ENCODE measurements at regions not wholly inside any gene's neighbourhood (a gene's known extent, or its start where the extent isn't known, plus 50 kb on each side); places are given as distances from the start of the nearest gene placed in this dataset.

DNA sequence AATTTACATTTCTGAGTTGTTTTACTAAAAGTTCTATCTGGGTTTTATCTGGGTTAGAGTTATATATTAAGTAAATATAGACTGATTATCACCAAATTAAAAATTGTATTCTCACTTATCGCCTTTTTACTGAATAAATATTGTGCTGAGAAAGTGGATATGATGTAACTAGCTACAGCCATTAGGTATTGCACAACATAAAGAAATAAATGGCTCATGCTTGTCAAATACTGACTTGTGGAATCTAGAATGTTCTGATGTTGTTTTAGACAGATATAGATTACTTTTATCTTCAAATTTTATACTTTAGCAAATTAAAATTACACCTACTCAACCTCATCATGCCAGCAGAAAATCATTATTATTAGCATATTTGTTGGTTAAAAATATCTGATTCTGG is 1277.1 kb upstream of the MIR17HG start:
- H3K27ac ChIP-seq (ENCODE audit: low read depth, low read length) = no peak overlapping the region
- no peaks in the 10 kb centered on the region for H3K4me1 ChIP-seq (ENCODE audit: control insufficient read depth in 1 of 2, insufficient read depth in 2 of 2, low read length in 2 of 2)
- H3K9ac ChIP-seq (ENCODE audit: low read depth in 1 of 2, low read length in 2 of 2) = no peak overlapping the region
- no peaks in the 10 kb centered on the region for H3K9me3 ChIP-seq (ENCODE audit: control insufficient read depth in 1 of 2, low read length in 2 of 2)
- H3K36me3 ChIP-seq (ENCODE audit: control insufficient read depth in 1 of 2, insufficient read depth in 2 of 2, low read length in 2 of 2) = no peaks in the 10 kb centered on the region
- H3K4me3 ChIP-seq (ENCODE audit: low read depth in 1 of 2, low read length in 2 of 2) = no peak overlapping the region
- no peaks in the 10 kb centered on the region for H3K27me3 ChIP-seq (ENCODE audit: control insufficient read depth in 1 of 2, insufficient read depth in 2 of 2, low read length in 2 of 2)

DNA sequence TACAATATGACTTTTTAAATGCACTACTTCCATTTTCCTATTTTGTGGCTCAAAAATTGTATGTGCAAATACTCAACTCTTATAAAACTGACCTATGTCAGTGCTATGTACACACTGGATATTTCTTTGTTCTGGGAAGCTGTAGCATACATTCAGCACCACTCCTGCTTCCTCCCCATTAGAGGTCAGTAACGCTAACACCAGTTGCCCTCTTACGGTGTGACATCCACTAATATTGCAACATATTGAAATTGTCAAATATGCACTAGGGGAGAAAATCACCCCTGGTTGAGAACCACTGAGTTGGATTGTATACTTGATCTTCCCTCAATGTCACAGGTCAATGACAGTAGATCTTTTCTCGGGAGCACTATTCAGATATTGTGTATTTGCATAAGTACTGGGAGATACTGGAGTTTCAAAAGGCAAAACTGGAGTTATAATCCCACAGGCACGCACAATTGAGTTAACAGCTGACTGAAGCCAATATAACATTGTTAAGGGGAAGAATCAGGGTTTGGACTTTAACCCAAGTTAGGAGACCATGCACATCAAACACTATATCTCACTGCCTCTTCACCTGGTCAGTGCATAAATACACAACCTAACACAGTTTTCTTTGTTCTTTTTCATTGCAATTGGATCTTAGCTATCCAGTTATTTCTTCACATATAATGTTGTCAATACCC is 1276.5 kb upstream of the MIR17HG start:
- H3K27ac ChIP-seq (ENCODE audit: low read depth, low read length) = no peak overlapping the region

DNA sequence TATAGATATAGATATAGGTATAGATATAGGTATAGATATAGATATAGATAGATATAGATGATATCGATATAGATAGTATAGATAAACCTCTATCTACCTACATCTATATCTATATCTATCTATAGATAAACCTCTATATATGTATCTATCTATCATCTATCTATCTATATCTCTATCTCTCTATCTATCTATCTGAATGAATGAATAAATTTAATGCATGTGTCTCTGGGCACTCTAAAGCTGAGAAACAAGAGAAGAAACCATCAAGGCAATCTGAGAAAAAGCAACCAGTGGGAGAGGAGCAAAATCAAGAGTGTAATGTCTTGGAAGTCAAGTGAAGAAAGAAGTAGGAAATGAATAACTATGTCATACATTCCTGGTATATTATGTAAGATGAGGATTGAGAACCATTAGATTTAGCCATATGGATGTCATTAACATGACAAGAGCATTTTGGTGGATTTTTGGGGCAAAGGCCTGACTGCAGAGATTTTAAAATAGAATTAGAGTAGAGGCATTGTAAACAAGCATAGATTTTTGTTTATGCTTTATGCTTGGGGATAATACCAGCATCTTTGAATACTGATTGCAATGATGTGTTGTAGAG is 1262.7 kb upstream of the MIR17HG start:
- Histone ChIP-seq H3K27ac (ENCODE audit: low read depth, low read length) (no peak overlapping the region), H3K4me1 (ENCODE audit: control insufficient read depth in 1 of 2, insufficient read depth in 2 of 2, low read length in 2 of 2) (no peaks in the 10 kb centered on the region), H3K9me3 (ENCODE audit: control insufficient read depth in 1 of 2, low read length in 2 of 2) (no peaks in the 10 kb centered on the region), H3K9ac (ENCODE audit: low read depth in 1 of 2, low read length in 2 of 2) (no peak overlapping the region), H3K27me3 (ENCODE audit: control insufficient read depth in 1 of 2, insufficient read depth in 2 of 2, low read length in 2 of 2) (no peaks in the 10 kb centered on the region), H3K36me3 (ENCODE audit: control insufficient read depth in 1 of 2, insufficient read depth in 2 of 2, low read length in 2 of 2) (no peaks in the 10 kb centered on the region), H3K4me3 (ENCODE audit: low read depth in 1 of 2, low read length in 2 of 2) (no peak overlapping the region)

More for the DNA sequence above, 1276.5 kb upstream of the MIR17HG start:
- no peak overlapping the region for H3K9ac ChIP-seq (ENCODE audit: low read depth in 1 of 2, low read length in 2 of 2)
- no peaks in the 10 kb centered on the region for H3K27me3 ChIP-seq (ENCODE audit: control insufficient read depth in 1 of 2, insufficient read depth in 2 of 2, low read length in 2 of 2)
- H3K36me3 ChIP-seq (ENCODE audit: control insufficient read depth in 1 of 2, insufficient read depth in 2 of 2, low read length in 2 of 2) = no peaks in the 10 kb centered on the region
- no peaks in the 10 kb centered on the region for H3K4me1 ChIP-seq (ENCODE audit: control insufficient read depth in 1 of 2, insufficient read depth in 2 of 2, low read length in 2 of 2)
- no peak overlapping the region for H3K4me3 ChIP-seq (ENCODE audit: low read depth in 1 of 2, low read length in 2 of 2)
- H3K9me3 ChIP-seq (ENCODE audit: control insufficient read depth in 1 of 2, low read length in 2 of 2) = no peaks in the 10 kb centered on the region

DNA sequence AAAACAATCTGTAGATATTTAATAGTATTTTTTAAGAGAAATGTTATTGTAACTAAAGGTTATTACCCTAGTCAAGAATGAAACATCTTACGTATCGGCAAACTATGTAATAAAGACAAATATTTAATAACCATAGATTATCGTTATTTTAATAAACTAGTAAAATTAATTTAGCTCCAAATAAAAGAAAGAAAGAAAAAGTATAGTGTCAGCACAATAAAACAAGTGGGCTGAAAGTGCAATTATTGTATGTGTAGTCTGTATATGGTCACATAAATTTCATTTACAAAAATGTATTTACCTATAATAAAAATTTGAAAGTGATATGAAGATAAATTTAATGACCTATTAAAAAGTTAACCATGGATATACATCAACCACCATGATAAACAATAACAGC is 1258.4 kb upstream of the MIR17HG start:
- H3K36me3 ChIP-seq (ENCODE audit: control insufficient read depth in 1 of 2, insufficient read depth in 2 of 2, low read length in 2 of 2) = no peaks in the 10 kb centered on the region
- no peak overlapping the region for H3K4me3 ChIP-seq (ENCODE audit: low read depth in 1 of 2, low read length in 2 of 2)
- H3K9ac ChIP-seq (ENCODE audit: low read depth in 1 of 2, low read length in 2 of 2) = no peak overlapping the region
- no peak overlapping the region for H3K27ac ChIP-seq (ENCODE audit: low read depth, low read length)
- H3K9me3 ChIP-seq (ENCODE audit: control insufficient read depth in 1 of 2, low read length in 2 of 2) = no peaks in the 10 kb centered on the region
- no peaks in the 10 kb centered on the region for H3K4me1 ChIP-seq (ENCODE audit: control insufficient read depth in 1 of 2, insufficient read depth in 2 of 2, low read length in 2 of 2)
- H3K27me3 ChIP-seq (ENCODE audit: control insufficient read depth in 1 of 2, insufficient read depth in 2 of 2, low read length in 2 of 2) = no peaks in the 10 kb centered on the region

DNA sequence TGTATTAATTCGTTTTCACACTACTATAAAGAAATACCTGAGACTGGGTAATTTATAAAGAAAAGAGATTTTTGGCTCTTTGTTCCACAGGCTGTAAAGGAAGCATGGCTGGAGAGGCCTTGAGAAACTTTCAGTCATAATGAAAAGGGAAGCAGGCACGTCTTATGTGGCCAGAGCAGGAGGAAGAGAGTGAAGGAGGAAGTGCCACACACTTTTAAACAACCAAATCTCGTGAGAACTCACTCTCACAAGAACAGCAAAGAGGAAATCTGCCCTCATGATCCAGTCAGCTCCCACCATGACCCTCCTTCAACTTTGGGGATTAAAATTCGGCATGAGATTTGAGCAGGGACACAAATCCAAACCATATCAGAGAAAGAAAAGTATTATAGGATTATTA is 1255.9 kb upstream of the MIR17HG start:
- H3K9me3 ChIP-seq (ENCODE audit: control insufficient read depth in 1 of 2, low read length in 2 of 2) = peaks cover 0 to 4% of the 10 kb centered on the region in 2 donors
- H3K36me3 ChIP-seq (ENCODE audit: control insufficient read depth in 1 of 2, insufficient read depth in 2 of 2, low read length in 2 of 2) = no peaks in the 10 kb centered on the region

DNA sequence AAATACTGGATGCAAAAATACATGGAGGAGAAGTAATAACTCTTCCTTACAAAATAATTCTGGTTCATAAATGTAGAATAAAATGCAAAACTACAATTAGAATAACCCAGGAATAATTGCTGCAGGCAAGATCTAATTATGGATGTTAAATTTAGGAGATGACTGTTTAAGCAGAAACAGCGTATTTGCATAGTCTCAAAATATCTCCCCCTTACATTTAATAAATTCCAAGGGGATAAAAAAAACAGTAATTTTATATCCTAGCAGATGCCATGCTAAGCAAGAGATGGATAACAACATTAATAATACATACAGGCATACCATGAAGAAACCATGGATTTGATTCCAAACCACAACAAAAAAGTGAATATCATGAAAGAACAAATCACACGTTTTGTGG is 1253.1 kb upstream of the MIR17HG start:
- Histone ChIP-seq H3K9me3 (ENCODE audit: control insufficient read depth in 1 of 2, low read length in 2 of 2) (peaks cover 0 to 4% of the 10 kb centered on the region in 2 donors), H3K36me3 (ENCODE audit: control insufficient read depth in 1 of 2, insufficient read depth in 2 of 2, low read length in 2 of 2) (no peaks in the 10 kb centered on the region), H3K27me3 (ENCODE audit: control insufficient read depth in 1 of 2, insufficient read depth in 2 of 2, low read length in 2 of 2) (no peaks in the 10 kb centered on the region), H3K4me1 (ENCODE audit: control insufficient read depth in 1 of 2, insufficient read depth in 2 of 2, low read length in 2 of 2) (no peaks in the 10 kb centered on the region), H3K27ac (ENCODE audit: low read depth, low read length) (no peak overlapping the region), H3K9ac (ENCODE audit: low read depth in 1 of 2, low read length in 2 of 2) (no peak overlapping the region), H3K4me3 (ENCODE audit: low read depth in 1 of 2, low read length in 2 of 2) (no peak overlapping the region)

More for the DNA sequence above, 1255.9 kb upstream of the MIR17HG start:
- Histone ChIP-seq H3K9ac (ENCODE audit: low read depth in 1 of 2, low read length in 2 of 2) (no peak overlapping the region), H3K4me1 (ENCODE audit: control insufficient read depth in 1 of 2, insufficient read depth in 2 of 2, low read length in 2 of 2) (no peaks in the 10 kb centered on the region), H3K27ac (ENCODE audit: low read depth, low read length) (no peak overlapping the region), H3K4me3 (ENCODE audit: low read depth in 1 of 2, low read length in 2 of 2) (no peak overlapping the region), H3K27me3 (ENCODE audit: control insufficient read depth in 1 of 2, insufficient read depth in 2 of 2, low read length in 2 of 2) (no peaks in the 10 kb centered on the region)

DNA sequence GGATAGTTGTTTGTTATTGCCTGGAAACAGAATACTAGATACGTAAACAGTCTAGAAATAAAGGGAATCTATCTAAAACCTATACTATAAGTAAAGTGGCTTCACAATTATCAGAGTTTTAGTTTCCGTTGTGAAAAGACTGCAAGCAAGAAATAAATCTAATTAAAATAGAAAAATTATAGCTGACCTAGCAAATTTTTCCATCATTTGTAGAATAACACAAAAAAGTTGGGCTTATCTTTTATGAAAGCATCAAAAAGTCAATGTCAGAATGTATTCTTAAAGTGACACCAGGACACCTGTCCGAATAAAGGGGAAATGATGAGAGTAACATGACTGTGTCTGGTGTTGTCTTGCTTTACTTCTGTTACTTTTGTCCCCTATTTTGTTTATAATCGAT is 1248.9 kb upstream of the MIR17HG start:
- H3K4me1 ChIP-seq (ENCODE audit: control insufficient read depth in 1 of 2, insufficient read depth in 2 of 2, low read length in 2 of 2) = no peaks in the 10 kb centered on the region
- H3K9me3 ChIP-seq (ENCODE audit: control insufficient read depth in 1 of 2, low read length in 2 of 2) = peaks cover 0 to 4% of the 10 kb centered on the region in 2 donors

DNA sequence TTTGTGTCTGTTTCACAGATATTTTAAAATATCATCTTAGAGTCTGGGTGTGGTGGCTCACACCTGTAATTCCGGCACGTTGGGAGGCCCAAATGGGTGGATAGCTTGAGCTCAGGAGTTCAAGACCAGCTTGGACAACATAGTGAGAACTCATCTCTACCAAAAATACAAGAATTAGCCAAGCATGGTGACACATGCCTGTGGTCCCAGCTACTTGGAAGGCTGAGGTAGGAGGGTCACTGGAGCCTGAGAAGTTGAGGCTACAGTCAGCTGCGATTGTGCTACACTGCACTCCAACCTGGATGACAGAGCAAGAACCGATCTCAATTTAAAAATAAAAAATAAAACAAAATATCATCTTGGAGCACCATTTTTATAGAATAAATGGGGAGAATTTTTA is 1247.6 kb upstream of the MIR17HG start:
- no peaks in the 10 kb centered on the region for H3K4me1 ChIP-seq (ENCODE audit: control insufficient read depth in 1 of 2, insufficient read depth in 2 of 2, low read length in 2 of 2)
- no peaks in the 10 kb centered on the region for H3K36me3 ChIP-seq (ENCODE audit: control insufficient read depth in 1 of 2, insufficient read depth in 2 of 2, low read length in 2 of 2)
- no peak overlapping the region for H3K27ac ChIP-seq (ENCODE audit: low read depth, low read length)
- no peak overlapping the region for H3K4me3 ChIP-seq (ENCODE audit: low read depth in 1 of 2, low read length in 2 of 2)
- peaks cover 0 to 4% of the 10 kb centered on the region in 2 donors for H3K9me3 ChIP-seq (ENCODE audit: control insufficient read depth in 1 of 2, low read length in 2 of 2)
- no peaks in the 10 kb centered on the region for H3K27me3 ChIP-seq (ENCODE audit: control insufficient read depth in 1 of 2, insufficient read depth in 2 of 2, low read length in 2 of 2)
- no peak overlapping the region for H3K9ac ChIP-seq (ENCODE audit: low read depth in 1 of 2, low read length in 2 of 2)

More for the DNA sequence above, 1248.9 kb upstream of the MIR17HG start:
- H3K27me3 ChIP-seq (ENCODE audit: control insufficient read depth in 1 of 2, insufficient read depth in 2 of 2, low read length in 2 of 2) = no peaks in the 10 kb centered on the region
- H3K27ac ChIP-seq (ENCODE audit: low read depth, low read length) = no peak overlapping the region
- no peaks in the 10 kb centered on the region for H3K36me3 ChIP-seq (ENCODE audit: control insufficient read depth in 1 of 2, insufficient read depth in 2 of 2, low read length in 2 of 2)
- no peak overlapping the region for H3K9ac ChIP-seq (ENCODE audit: low read depth in 1 of 2, low read length in 2 of 2)
- H3K4me3 ChIP-seq (ENCODE audit: low read depth in 1 of 2, low read length in 2 of 2) = no peak overlapping the region

DNA sequence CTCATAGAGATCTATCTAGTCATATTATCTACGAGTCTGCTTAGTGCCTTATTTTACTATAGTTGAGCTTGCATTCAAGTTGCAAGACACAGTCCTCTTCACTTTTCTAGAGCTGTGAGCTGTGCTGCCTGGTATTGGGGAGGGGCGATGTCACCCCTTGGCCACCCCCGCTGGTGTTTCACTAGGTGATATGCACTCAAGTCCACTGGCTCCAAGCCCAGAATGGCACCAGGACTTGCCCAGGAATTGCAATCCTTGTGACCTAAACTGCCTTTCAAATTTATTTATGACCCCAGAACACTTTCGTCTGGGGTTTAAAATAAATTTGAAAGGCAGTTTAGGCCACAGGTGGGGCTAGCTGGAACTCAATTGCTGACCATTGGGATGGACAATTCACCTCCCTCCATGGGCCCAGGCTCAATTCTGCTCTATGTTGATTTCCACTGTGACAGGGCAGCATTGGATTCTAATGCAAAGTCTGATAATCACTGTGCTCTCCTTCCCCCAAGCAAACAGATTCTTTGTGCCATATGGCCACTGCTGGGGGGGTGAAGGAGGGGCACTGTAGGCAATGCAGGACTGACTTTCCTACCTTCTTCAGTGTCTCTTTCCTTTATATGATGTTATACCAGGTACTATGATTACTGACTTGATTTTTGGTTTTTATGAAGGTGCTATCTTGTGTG is 1244.2 kb upstream of the MIR17HG start:
- H3K4me3 ChIP-seq (ENCODE audit: low read depth in 1 of 2, low read length in 2 of 2) = no peak overlapping the region
- no peak overlapping the region for H3K27ac ChIP-seq (ENCODE audit: low read depth, low read length)
- no peaks in the 10 kb centered on the region for H3K36me3 ChIP-seq (ENCODE audit: control insufficient read depth in 1 of 2, insufficient read depth in 2 of 2, low read length in 2 of 2)
- H3K9me3 ChIP-seq (ENCODE audit: control insufficient read depth in 1 of 2, low read length in 2 of 2) = no peaks in the 10 kb centered on the region
- no peaks in the 10 kb centered on the region for H3K27me3 ChIP-seq (ENCODE audit: control insufficient read depth in 1 of 2, insufficient read depth in 2 of 2, low read length in 2 of 2)
- no peaks in the 10 kb centered on the region for H3K4me1 ChIP-seq (ENCODE audit: control insufficient read depth in 1 of 2, insufficient read depth in 2 of 2, low read length in 2 of 2)
- H3K9ac ChIP-seq (ENCODE audit: low read depth in 1 of 2, low read length in 2 of 2) = no peak overlapping the region

DNA sequence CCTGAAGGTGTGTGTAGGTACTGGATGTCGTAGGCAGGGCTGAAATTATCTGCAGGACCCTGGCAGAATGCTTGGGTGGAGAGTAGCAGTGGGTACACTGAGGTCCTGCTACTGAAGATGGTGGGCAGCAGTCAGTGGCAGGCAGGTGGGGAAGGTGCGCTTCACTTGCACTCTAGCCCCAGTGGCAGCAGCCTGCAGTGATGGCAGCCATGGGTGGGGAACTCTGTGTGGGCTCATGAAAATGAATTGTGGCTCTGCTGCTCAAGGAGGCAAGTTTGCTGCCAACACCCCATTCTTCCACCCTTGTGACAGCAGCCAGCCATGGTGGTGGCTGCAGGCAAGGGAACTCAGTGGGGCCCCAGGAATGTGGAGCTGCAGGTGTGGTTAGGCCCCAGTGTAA is 1242.7 kb upstream of the MIR17HG start:
- Histone ChIP-seq H3K27ac (ENCODE audit: low read depth, low read length) (no peak overlapping the region), H3K9ac (ENCODE audit: low read depth in 1 of 2, low read length in 2 of 2) (no peak overlapping the region)

More for the DNA sequence above, 1242.7 kb upstream of the MIR17HG start:
- H3K27me3 ChIP-seq (ENCODE audit: control insufficient read depth in 1 of 2, insufficient read depth in 2 of 2, low read length in 2 of 2) = no peaks in the 10 kb centered on the region
- H3K9me3 ChIP-seq (ENCODE audit: control insufficient read depth in 1 of 2, low read length in 2 of 2) = no peaks in the 10 kb centered on the region
- H3K4me1 ChIP-seq (ENCODE audit: control insufficient read depth in 1 of 2, insufficient read depth in 2 of 2, low read length in 2 of 2) = no peaks in the 10 kb centered on the region
- no peaks in the 10 kb centered on the region for H3K36me3 ChIP-seq (ENCODE audit: control insufficient read depth in 1 of 2, insufficient read depth in 2 of 2, low read length in 2 of 2)
- H3K4me3 ChIP-seq (ENCODE audit: low read depth in 1 of 2, low read length in 2 of 2) = no peak overlapping the region
